ENCODE measurements at regions not wholly inside any gene's neighbourhood (a gene's known extent, or its start where the extent isn't known, plus 50 kb on each side); places are given as distances from the start of the nearest gene placed in this dataset.

- TF ChIP-seq ZNF565 (CRISPR knock-in tag; conservative IDR thresholded peaks at IDR 0.05; ENCODE audit: low read depth) (no peak), CREB5 (CRISPR knock-in tag; IDR thresholded peaks at IDR 0.05; ENCODE audit: low read depth) (no peak), TCF4 (CRISPR knock-in tag; IDR thresholded peaks at IDR 0.05; ENCODE audit: borderline replicate concordance) (no peak), POU6F1 (CRISPR knock-in tag; IDR thresholded peaks at IDR 0.05; ENCODE audit: borderline replicate concordance, low read depth) (no peak), PPARA (CRISPR knock-in tag; IDR thresholded peaks at IDR 0.05; ENCODE audit: borderline replicate concordance) (no peak), BACH2 (CRISPR knock-in tag; IDR thresholded peaks at IDR 0.05; ENCODE audit: borderline replicate concordance) (no peak), ARNTL (CRISPR knock-in tag; IDR thresholded peaks at IDR 0.05; ENCODE audit: borderline replicate concordance, low read depth) (no peak), ZFP30 (CRISPR knock-in tag; IDR thresholded peaks at IDR 0.05) (no peak), PATZ1 (CRISPR knock-in tag; IDR thresholded peaks at IDR 0.05; ENCODE audit: borderline replicate concordance) (no peak), ZNF70 (CRISPR knock-in tag; IDR thresholded peaks at IDR 0.05) (no peak), CSDC2 (CRISPR knock-in tag; IDR thresholded peaks at IDR 0.05) (no peak), ZFP3 (CRISPR knock-in tag; IDR thresholded peaks at IDR 0.05) (no peak), ZNF8 (CRISPR knock-in tag; IDR thresholded peaks at IDR 0.05) (no peak), TSHZ2 (CRISPR knock-in tag; IDR thresholded peaks at IDR 0.05) (no peak)
Measured at GRCh38 chr2:64713686-64714085, 60.0 kb upstream of the SERTAD2 start.

Measured in SK-N-SH treated with all-trans-retinoic acid at 6 μM for 48 hours (cell line).